ENCODE measurements at regions not wholly inside any gene's neighbourhood (a gene's known extent, or its start where the extent isn't known, plus 50 kb on each side); places are given as distances from the start of the nearest gene placed in this dataset.

- H3K27ac ChIP-seq (ENCODE audit: low read length), result no peak overlapping the region
- no peaks in the 10 kb centered on the region for H3K4me1 ChIP-seq (ENCODE audit: control insufficient read depth, low read depth, low read length)
- no peak overlapping the region for H3K4me3 ChIP-seq (ENCODE audit: low read length)
- H3K36me3 ChIP-seq (ENCODE audit: control insufficient read depth, low read depth, low read length), result no peaks in the 10 kb centered on the region
- no peaks in the 10 kb centered on the region for H3K9me3 ChIP-seq (ENCODE audit: control insufficient read depth, low read depth, low read length)
- H3K27me3 ChIP-seq (ENCODE audit: control insufficient read depth, insufficient read depth, low read length), result no peaks in the 10 kb centered on the region
- H3K9ac ChIP-seq (ENCODE audit: low read length), result no peak overlapping the region
Measured at GRCh38 chr9:90100014-90100413, 495.2 kb downstream of the GADD45G start.

- H3K27ac ChIP-seq (ENCODE audit: low read length), result no peak overlapping the region
- H3K36me3 ChIP-seq (ENCODE audit: control insufficient read depth, low read depth, low read length), result no peaks in the 10 kb centered on the region
- H3K4me3 ChIP-seq (ENCODE audit: low read length), result no peak overlapping the region
- H3K4me1 ChIP-seq (ENCODE audit: control insufficient read depth, low read depth, low read length), result no peaks in the 10 kb centered on the region
- no peaks in the 10 kb centered on the region for H3K27me3 ChIP-seq (ENCODE audit: control insufficient read depth, insufficient read depth, low read length)
- H3K9me3 ChIP-seq (ENCODE audit: control insufficient read depth, low read depth, low read length), result no peaks in the 10 kb centered on the region
- H3K9ac ChIP-seq (ENCODE audit: low read length), result no peak overlapping the region
Measured at GRCh38 chr9:90102292-90102901, 497.6 kb downstream of the GADD45G start.

GRCh38 chr9:90103771-90104170 is 499.0 kb downstream of the GADD45G start:
- no peaks in the 10 kb centered on the region for H3K36me3 ChIP-seq (ENCODE audit: control insufficient read depth, low read depth, low read length)
- H3K27me3 ChIP-seq (ENCODE audit: control insufficient read depth, insufficient read depth, low read length), result no peaks in the 10 kb centered on the region
- no peak overlapping the region for H3K27ac ChIP-seq (ENCODE audit: low read length)
- no peak overlapping the region for H3K9ac ChIP-seq (ENCODE audit: low read length)
- no peaks in the 10 kb centered on the region for H3K9me3 ChIP-seq (ENCODE audit: control insufficient read depth, low read depth, low read length)
- no peaks in the 10 kb centered on the region for H3K4me1 ChIP-seq (ENCODE audit: control insufficient read depth, low read depth, low read length)
- no peak overlapping the region for H3K4me3 ChIP-seq (ENCODE audit: low read length)

- Histone ChIP-seq H3K9ac (ENCODE audit: low read length) (no peak overlapping the region), H3K4me3 (ENCODE audit: low read length) (no peak overlapping the region), H3K27ac (ENCODE audit: low read length) (no peak overlapping the region), H3K4me1 (ENCODE audit: control insufficient read depth, low read depth, low read length) (no peaks in the 10 kb centered on the region), H3K27me3 (ENCODE audit: control insufficient read depth, insufficient read depth, low read length) (no peaks in the 10 kb centered on the region), H3K9me3 (ENCODE audit: control insufficient read depth, low read depth, low read length) (no peaks in the 10 kb centered on the region), H3K36me3 (ENCODE audit: control insufficient read depth, low read depth, low read length) (no peaks in the 10 kb centered on the region)
Measured at GRCh38 chr9:90105773-90106172, 501.0 kb downstream of the GADD45G start.

GRCh38 chr9:90107040-90107725 is 502.4 kb downstream of the GADD45G start:
- no peaks in the 10 kb centered on the region for H3K27me3 ChIP-seq (ENCODE audit: control insufficient read depth, insufficient read depth, low read length)
- no peak overlapping the region for H3K9ac ChIP-seq (ENCODE audit: low read length)

GRCh38 chr9:90107726-90108655 is 503.2 kb downstream of the GADD45G start:
- Histone ChIP-seq H3K9ac (ENCODE audit: low read length) (no peak overlapping the region), H3K4me3 (ENCODE audit: low read length) (no peak overlapping the region), H3K9me3 (ENCODE audit: control insufficient read depth, low read depth, low read length) (no peaks in the 10 kb centered on the region), H3K36me3 (ENCODE audit: control insufficient read depth, low read depth, low read length) (no peaks in the 10 kb centered on the region), H3K27me3 (ENCODE audit: control insufficient read depth, insufficient read depth, low read length) (no peaks in the 10 kb centered on the region), H3K4me1 (ENCODE audit: control insufficient read depth, low read depth, low read length) (no peaks in the 10 kb centered on the region), H3K27ac (ENCODE audit: low read length) (no peak overlapping the region)

More at GRCh38 chr9:90107040-90107725, 502.4 kb downstream of the GADD45G start:
- Histone ChIP-seq H3K4me3 (ENCODE audit: low read length) (no peak overlapping the region), H3K36me3 (ENCODE audit: control insufficient read depth, low read depth, low read length) (no peaks in the 10 kb centered on the region), H3K9me3 (ENCODE audit: control insufficient read depth, low read depth, low read length) (no peaks in the 10 kb centered on the region), H3K4me1 (ENCODE audit: control insufficient read depth, low read depth, low read length) (no peaks in the 10 kb centered on the region), H3K27ac (ENCODE audit: low read length) (no peak overlapping the region)

- H3K27ac ChIP-seq (ENCODE audit: low read length), result no peak overlapping the region
- no peak overlapping the region for H3K9ac ChIP-seq (ENCODE audit: low read length)
- no peaks in the 10 kb centered on the region for H3K27me3 ChIP-seq (ENCODE audit: control insufficient read depth, insufficient read depth, low read length)
- H3K4me3 ChIP-seq (ENCODE audit: low read length), result no peak overlapping the region
- no peaks in the 10 kb centered on the region for H3K9me3 ChIP-seq (ENCODE audit: control insufficient read depth, low read depth, low read length)
- no peaks in the 10 kb centered on the region for H3K36me3 ChIP-seq (ENCODE audit: control insufficient read depth, low read depth, low read length)
- no peaks in the 10 kb centered on the region for H3K4me1 ChIP-seq (ENCODE audit: control insufficient read depth, low read depth, low read length)
Measured at GRCh38 chr9:90112788-90113187, 508.0 kb downstream of the GADD45G start.

GRCh38 chr9:90114641-90115425 is 510.0 kb downstream of the GADD45G start:
- H3K4me3 ChIP-seq (ENCODE audit: low read length), result no peak overlapping the region
- H3K27me3 ChIP-seq (ENCODE audit: control insufficient read depth, insufficient read depth, low read length), result no peaks in the 10 kb centered on the region
- no peaks in the 10 kb centered on the region for H3K9me3 ChIP-seq (ENCODE audit: control insufficient read depth, low read depth, low read length)
- H3K27ac ChIP-seq (ENCODE audit: low read length), result no peak overlapping the region
- H3K4me1 ChIP-seq (ENCODE audit: control insufficient read depth, low read depth, low read length), result no peaks in the 10 kb centered on the region
- H3K9ac ChIP-seq (ENCODE audit: low read length), result no peak overlapping the region
- no peaks in the 10 kb centered on the region for H3K36me3 ChIP-seq (ENCODE audit: control insufficient read depth, low read depth, low read length)

- Histone ChIP-seq H3K27me3 (ENCODE audit: control insufficient read depth, insufficient read depth, low read length) (no peaks in the 10 kb centered on the region), H3K36me3 (ENCODE audit: control insufficient read depth, low read depth, low read length) (no peaks in the 10 kb centered on the region), H3K4me3 (ENCODE audit: low read length) (no peak overlapping the region), H3K9ac (ENCODE audit: low read length) (no peak overlapping the region), H3K27ac (ENCODE audit: low read length) (no peak overlapping the region), H3K4me1 (ENCODE audit: control insufficient read depth, low read depth, low read length) (no peaks in the 10 kb centered on the region), H3K9me3 (ENCODE audit: control insufficient read depth, low read depth, low read length) (no peaks in the 10 kb centered on the region)
Measured at GRCh38 chr9:90121762-90122161, 517.0 kb downstream of the GADD45G start.

- Histone ChIP-seq H3K9me3 (ENCODE audit: control insufficient read depth, low read depth, low read length) (no peaks in the 10 kb centered on the region), H3K4me1 (ENCODE audit: control insufficient read depth, low read depth, low read length) (no peaks in the 10 kb centered on the region), H3K36me3 (ENCODE audit: control insufficient read depth, low read depth, low read length) (no peaks in the 10 kb centered on the region), H3K4me3 (ENCODE audit: low read length) (no peak overlapping the region), H3K27me3 (ENCODE audit: control insufficient read depth, insufficient read depth, low read length) (no peaks in the 10 kb centered on the region), H3K27ac (ENCODE audit: low read length) (no peak overlapping the region), H3K9ac (ENCODE audit: low read length) (no peak overlapping the region)
Measured at GRCh38 chr9:90124961-90125360, 517.7 kb downstream of the DIRAS2 start.

- H3K36me3 ChIP-seq (ENCODE audit: control insufficient read depth, low read depth, low read length), result no peaks in the 10 kb centered on the region
- no peaks in the 10 kb centered on the region for H3K4me1 ChIP-seq (ENCODE audit: control insufficient read depth, low read depth, low read length)
- no peak overlapping the region for H3K4me3 ChIP-seq (ENCODE audit: low read length)
- H3K27me3 ChIP-seq (ENCODE audit: control insufficient read depth, insufficient read depth, low read length), result no peaks in the 10 kb centered on the region
- H3K9ac ChIP-seq (ENCODE audit: low read length), result no peak overlapping the region
- H3K9me3 ChIP-seq (ENCODE audit: control insufficient read depth, low read depth, low read length), result no peaks in the 10 kb centered on the region
- H3K27ac ChIP-seq (ENCODE audit: low read length), result no peak overlapping the region
Measured at GRCh38 chr9:90127923-90128322, 514.7 kb downstream of the DIRAS2 start.
